ENCODE measurements at regions not wholly inside any gene's neighbourhood (a gene's known extent, or its start where the extent isn't known, plus 50 kb on each side); places are given as distances from the start of the nearest gene placed in this dataset.

DNA sequence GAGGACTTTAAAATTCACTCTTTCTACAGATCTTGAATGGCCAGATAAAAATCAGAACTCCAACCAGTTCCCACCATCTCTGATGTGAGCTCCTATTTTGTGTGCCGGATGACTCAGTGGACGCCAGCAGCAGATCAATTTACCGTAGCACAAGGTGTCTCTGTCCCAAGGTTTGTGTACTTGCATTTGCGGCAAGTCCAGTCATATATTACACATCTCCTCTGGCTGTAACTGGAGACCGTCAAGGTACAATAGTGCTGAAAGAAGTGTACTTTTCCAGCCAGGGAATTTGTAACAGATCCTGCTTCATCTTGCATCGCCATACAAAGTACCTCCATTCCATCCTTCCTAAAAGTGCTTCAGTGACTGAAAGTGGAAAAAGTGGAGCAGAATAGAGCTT lies 108.2 kb upstream of the SORBS2 start:
- no peak for TF ChIP-seq CTCF (IDR thresholded peaks at IDR 0.05)
- no peak for TF ChIP-seq EP300 (IDR thresholded peaks at IDR 0.05)
- no peak for TF ChIP-seq POLR2A (IDR thresholded peaks at IDR 0.05)
- TF ChIP-seq POLR2AphosphoS5 (IDR thresholded peaks at IDR 0.05) = no peak
